IPS-NIHi11 (cell line): ENCODE measurements at regions not wholly inside any gene's neighbourhood (a gene's known extent, or its start where the extent isn't known, plus 50 kb on each side); places are given as distances from the start of the nearest gene placed in this dataset.

Experiments
- DNase-seq: peaks from one replicate; pipeline ENCODE4 v3.0.0; 2012; ENCODE audit warnings: mixed read lengths, low spot score

DNA sequence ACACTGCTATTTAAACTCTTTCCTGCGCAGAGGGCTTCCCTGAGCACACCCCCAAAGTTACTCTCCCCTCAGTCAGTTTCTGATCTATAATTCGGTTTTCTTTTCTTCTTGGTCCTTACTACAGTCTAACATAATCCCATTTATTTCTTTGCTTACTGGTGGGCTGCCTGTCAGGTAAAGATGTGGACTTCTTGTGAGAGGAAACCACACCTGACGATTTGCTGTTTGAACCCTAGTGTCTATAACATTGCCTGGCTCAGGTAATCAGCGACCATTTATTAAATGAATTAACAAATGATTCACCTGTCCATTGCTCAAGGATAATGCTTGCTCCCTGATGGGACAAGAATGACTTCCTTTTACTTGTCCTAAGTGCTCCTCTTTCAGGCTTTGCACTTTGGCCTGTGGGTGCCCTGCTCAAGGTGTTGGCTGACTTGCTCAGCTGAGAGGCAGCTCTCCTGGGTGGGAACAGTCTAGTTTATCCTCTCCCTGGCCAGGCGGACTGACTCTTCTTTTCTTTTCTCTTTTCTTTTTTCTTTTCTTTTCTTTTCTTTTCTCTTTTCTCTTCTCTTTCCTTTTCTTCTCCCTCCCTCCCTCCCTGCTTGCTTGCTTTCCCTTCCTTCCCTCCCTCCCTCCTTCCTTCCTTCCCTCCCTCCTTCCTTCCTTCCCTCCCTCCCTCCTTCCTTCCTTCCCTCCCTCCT is 233.1 kb downstream of the BCAS1 start:
- DNase-seq, result no peak

DNA sequence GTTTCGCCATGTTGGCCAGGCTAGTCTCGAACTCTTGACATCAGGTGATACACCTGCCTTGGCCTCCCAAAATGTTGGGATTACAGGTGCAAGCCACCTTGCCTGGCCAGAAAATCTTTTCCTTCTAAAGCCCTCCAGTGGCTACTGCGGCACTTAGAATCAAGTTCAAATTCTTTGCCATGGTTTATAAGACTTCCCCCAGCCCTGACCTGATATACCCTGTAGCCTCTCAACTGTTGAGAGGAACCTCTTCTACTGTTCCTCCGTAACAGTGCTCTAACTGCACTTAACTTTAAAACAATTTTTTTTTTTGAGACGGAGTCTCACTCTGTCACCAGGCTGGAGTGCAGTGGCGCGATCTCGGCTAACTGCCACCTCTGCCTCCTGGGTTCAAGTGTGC is 235.6 kb downstream of the BCAS1 start:
- DNase-seq, result no peak

DNA sequence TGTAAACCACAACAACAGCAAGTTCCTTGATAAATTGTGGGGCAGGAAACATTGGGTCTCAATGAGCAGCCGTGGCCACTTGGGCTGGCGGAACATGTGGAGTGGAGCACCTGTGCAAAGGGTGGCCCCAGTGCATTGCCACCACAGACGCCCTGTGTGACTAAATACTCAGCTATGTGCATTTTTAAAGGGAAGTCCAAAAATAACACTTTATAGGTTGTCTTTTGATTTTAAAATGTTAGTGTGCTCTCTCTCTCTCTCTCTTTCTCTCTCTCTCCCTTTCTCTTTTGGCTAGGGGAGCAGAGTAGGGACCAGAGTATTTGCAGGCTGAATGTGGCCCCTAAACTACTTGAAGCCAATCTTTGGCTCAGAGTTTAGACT is 236.3 kb downstream of the BCAS1 start:
- DNase-seq, result no peak

DNA sequence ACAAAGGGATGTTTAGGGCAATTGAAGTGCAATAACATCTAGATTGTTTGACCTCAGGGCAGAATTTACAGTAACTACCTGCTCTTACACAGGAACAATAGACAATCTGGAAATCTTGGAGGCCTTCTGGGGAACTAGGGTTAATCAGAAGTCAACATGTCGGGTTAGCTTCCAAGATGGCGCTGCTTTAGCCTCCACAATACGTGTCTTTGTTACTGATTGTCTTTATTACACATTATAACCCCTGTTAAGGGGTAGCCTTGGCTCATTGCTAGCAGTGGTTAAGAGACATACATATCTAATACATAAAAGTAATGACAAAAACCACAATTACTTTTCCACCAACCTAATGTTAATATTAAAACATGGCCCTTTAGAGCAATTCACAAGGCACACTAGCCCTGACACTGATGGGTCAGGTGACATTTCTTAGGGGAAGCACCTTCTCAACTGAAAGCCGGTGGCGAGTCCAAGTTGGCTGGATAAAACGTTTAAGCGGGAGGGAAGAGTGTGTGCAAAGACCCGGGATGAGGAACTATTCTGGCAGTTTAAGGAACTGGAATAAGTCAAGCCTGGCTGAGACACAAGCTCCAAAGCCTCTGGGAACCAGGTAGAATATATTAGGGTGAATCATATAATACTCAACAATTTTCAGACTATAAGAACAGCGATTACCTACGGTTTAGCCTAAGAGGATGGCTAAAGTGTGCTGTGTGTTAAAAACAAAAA is 236.9 kb downstream of the BCAS1 start:
- no peak for DNase-seq

DNA sequence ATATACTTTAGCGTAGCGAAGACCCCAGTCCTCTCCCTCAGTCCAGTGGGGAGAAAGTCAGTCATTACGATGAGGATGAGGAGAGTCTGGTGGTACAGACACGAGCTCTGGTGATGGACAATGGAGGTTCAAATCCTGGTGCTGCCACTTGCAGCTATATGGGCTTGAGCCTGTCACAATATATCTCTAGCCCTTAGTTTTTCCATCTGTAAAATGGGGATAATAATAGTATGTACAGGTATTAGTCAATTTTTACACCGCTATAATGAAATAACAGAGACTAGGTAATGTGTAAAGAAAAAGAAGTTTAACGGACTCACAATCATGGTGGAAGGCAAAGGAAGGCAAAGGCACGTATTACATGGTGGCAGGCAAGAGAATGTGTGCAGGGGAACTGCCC is 237.9 kb downstream of the BCAS1 start:
- no peak for DNase-seq

DNA sequence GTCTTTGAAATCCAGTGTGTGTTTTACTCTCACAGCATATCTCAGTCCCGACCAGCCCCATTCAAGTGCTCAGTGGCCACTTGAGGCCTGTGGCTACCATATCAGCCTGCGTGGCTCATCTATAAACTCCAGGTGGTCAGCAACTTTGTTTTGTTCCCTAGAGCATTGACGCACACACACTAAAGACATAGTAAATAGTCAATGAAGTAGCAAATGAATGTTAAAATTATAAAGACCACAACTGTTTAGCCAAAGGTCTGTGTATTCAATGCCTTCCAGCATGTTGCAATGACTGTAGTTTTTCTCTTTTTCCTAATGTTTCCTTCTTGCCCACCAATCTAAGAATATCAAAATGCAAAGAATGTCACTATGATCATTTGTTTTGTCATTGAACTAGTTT is 238.2 kb upstream of the ZNF217 start:
- DNase-seq, result no peak

DNA sequence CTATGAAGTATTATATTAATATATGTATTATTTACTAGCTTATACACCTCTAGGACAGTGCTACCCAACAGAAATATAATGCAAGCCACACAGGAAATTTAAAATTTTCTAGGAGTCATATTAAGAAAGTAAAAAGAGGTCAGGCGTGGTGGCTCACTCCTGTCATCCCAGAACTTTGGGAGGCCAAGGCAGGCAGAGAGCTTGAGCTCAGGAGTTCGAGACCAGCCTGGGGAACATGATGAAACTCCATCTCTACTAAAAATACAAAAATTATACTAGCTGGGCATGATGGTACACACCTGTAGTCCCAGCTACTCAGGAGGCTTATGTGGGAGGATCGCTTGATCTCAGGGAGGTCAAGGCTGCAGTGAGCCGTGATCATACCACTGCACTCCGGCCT is 237.6 kb upstream of the ZNF217 start:
- DNase-seq, result no peak

DNA sequence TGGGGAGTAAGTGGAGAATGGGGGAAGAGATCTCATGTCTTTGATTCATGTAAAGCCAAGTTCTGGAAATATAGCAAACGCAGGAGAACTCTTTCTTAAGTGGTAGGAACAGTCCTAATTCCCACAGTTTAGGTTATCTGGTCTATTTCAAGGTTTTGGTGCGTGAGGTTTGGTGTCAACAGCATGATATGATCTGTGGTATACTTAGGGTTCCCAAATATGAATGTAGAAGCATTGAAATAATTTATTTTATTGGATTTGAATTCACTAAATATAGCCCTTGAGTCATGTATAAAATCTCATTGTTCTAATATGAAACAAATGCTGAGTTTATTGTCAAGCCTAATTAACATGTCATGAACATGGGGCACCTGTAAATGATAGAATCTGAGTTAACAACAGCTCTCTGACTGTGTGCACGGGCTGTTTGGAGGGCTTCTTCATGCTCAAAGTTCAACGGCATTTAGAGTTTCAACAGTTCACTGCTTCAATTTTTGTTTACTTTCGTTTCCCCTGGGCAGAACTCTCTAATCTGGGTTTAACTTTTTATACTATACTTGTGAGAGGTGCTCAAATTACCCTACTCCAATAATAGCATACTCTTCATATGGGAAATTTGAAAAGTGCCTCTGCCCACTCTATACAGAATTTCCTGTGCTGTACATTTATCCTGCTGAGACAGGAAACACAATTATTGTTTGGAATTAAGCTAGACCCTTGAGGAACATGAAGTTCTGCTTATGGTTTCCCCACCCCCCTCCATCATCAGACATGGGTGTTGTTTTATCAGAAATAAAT is 236.3 kb upstream of the ZNF217 start:
- no peak for DNase-seq

DNA sequence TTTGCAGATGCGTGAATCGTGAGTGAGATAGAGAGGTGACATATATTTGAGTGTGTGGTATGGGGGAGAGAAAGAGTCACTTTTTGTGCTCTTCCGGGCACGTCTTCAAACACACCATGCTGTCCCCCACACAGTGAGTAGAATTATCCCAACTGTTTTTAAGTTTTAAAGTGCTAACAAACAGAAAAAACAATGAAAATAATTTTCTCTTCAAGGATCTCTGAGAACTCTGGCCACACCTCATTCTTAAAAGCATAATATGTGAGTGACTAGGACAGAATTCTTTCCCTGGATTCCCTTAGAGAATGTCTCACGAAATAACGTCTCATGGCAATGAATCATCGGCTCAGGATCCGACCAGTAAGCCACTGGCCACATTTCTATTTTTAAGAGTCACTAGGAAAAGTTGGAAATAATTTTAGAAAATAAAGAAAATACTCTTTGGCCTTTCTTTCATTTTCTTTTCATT is 235.7 kb upstream of the ZNF217 start:
- DNase-seq, result no peak

DNA sequence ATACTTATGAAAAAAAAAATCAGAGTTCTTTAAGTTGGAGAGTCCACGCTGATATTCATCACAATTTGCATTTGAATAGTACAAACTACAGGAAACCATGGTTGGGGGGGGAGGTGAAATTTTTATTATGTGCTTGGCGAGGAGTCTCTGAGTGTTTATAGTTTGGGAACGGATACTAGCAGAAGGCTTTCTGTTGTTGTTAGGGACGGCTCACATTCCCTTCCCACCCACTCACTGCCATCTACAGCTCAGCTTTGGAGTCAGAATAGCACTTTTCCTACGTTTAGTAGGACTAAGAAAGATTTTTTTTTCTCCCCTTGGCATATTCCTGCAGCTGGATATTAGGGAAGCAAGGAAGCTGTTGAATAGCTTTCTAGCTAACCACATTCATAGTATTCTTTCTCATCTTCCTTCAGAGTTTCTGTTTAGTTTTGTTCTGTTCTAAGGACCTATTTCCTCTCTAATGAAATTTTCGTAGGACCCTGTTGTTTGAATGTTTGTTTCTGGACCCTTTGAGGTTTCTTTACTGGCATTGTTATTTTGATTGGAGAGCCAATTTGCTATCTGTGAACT is 235.1 kb upstream of the ZNF217 start:
- DNase-seq, result peak; percentile 43

DNA sequence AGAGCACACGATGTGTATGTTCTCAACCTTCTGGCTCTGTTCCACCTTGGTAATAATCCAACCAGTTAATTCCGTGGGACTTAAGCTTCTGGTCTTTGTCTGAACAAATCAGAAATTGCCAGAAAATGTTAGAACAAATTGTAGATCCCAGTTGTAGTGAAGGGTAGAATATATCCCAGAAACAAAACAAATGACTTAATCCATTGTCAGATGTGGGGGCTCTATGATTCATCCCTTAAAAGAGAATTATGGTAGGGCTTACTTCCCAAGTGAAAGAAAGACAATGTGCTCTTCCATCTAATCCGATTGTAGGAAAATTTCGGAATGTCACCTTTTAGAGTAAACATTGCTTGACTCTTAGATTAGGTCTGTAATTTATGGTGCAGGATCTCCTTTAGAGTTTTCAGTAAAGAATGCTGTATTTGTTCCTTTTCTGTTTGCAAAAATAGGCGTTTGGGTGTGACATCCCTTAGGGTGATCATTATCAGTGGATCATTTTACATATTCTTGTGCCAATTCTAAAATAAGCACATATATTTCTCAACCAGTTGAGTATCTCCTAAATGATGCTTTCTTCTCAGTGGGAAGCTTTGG is 234.5 kb upstream of the ZNF217 start:
- DNase-seq, result no peak

DNA sequence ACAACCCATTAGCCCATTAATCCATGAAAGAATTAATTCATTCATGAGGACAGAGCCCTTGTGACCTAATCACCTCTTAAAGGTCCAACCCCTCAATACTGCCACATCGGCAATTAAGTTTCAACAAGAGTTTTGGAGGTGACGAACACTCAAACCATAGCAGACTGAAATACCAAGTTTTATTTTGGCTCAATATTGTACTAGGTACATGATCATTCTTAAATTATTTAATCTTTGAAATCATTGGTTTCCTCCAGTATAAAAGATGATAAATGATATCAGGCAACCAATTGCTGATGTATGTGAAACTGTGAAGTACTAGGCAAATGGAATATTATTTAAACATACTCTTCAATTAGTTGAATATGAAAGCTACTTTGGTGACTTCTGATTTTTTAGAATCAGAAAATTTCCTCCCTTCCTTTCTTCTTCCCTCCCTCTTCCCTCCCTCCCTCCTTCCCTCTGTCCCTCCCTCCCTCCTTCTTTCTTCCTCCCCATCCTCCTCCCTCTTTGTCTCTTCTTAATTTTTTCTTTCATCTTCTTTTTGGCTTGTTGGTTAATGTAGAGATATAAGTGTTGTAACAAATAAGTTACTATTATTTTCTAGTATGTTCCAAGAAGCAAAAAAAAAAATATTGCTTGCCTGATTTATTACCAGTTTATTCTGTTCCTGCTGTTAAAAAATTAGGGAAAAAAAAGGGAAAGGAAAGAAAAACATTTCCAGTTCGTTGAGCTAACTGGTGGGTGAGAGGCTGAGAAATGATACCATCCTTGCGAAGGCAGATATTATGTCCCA is 233.9 kb upstream of the ZNF217 start:
- DNase-seq, result no peak

DNA sequence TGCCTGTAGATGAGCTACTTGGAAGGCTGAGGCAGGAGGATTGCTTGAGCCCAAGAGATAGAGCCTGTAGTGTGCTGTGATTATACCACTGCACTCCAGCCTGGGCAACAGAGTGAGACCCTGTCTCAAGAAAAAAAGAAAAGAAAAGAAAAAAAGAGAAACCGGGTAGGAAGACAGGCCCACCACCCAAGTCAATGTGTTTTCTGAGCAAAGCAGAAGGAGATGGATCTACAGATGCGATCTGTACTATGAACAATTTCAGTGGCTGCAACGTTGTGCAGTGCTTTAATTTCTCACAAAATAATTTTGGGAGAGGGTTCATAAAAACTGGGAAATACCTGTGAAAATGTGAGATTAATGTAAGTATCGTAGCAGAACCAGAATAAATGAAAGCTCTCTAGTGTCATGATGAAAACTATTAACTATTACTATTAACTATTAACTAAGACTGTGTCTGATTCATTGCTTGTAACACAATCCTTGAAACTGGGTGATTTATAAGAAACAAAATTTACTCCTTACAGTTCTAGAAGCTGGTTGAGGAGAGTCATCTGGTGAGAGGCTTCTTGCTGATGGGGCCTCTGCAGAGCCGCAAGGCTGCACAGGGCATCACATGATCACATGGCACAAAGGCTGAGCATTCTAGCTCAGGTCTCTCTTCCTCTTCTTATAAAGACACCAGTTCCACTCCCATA is 233.1 kb upstream of the ZNF217 start:
- no peak for DNase-seq

DNA sequence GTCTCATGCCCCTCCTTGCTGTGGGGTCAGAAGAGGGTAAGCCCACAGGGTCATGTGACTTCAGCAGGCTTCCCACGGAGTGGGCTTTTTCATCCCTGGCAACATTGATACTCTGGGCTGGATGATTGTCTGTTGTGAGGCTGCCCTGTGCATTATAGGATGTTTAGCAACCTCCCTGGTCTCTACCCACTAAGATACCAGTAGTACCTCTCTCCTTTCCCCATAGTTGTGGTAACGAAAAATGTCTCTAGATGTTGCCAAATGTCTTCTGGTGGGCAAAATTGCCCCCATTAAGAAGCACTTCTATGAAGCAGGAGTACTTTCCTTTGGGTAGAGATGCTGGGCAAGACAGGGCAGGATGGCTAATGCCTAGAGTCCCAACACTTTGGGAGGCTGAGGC is 232.5 kb upstream of the ZNF217 start:
- DNase-seq, result no peak

DNA sequence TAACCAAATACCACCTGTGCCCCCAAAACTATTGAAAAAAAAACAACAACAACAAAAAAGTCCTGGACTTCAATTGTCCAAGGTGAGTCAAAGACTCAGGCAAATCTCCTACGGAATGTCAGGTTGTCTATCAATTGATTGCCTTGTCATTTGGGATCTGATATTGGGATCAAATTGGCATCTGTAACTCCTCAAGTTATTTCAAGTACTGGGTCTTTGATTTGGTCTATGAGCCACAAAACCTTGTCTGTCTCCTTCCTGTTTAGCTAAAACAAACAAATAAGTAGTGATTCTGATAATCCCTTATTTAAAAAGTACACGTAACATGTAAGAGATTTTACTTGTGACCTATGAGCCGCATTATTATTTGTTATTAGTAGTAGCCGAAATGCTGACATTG is 231.6 kb upstream of the ZNF217 start:
- no peak for DNase-seq

DNA sequence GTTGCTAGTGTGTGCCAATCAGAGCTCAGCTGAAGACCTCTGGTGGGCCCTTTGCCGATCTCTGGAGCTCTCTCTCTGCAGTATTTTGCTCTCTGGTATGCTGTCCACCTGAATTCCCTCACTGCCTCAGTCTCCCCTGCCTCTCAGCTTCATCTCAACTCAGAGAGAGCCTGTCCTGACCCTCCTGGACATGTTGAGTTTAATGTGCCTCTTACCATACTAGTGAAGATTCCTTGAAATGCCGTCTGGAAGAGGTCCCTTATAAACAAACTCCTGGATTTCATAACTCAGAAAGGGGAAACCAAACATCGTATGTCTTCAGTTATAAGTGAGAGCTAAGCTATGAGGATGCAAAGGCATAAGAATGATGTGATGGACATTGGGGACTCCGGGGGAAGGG is 231.1 kb upstream of the ZNF217 start:
- no peak for DNase-seq

DNA sequence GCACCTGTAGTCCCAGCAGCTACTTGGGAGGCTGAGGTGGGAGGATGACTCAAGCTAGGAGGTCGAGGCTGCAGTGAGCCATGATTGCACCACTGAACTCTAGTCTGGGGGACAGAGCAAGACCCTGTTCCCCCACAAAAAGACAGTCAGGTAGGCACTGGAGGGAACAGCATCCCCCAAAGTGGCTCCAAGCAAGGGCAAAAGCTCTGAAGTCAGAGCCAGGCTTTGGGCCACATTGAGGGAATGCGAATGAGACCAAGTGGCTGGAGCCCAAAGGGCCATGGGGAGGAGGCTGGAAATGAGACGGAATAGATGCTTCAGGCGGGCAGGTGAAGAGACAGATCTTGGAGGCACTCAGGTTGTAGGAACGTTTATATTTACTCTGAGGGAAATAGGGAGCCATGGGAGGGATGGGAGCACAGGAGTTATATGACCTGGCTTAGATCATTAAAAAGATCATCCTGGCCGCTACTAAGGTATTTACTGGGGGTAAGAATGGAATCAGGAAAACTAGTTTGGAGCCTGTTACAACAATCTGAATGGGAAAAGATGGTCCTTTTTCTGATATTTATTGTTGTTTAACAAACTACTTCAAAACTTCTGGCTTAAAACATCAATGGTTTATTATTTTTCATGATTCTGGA is 229.6 kb upstream of the ZNF217 start:
- DNase-seq, result no peak

DNA sequence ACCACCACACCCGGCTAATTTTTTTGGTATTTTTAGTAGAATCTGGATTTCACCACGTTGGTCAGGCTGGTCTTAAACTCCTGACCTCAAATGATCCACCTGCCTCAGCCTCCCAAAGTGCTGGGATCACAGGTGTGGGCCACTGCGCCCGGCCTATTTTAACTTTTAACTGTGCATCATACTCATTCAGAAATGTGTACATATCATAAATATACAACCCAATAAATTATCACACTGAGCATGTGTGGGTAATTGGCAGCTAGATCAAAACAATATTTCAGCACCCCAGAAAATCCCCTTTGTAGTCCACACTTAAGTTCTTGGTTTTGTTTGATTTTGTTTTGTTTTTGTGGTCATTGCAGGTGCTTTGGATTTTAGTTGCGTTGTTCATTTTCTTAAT is 228.9 kb upstream of the ZNF217 start:
- no peak for DNase-seq

DNA sequence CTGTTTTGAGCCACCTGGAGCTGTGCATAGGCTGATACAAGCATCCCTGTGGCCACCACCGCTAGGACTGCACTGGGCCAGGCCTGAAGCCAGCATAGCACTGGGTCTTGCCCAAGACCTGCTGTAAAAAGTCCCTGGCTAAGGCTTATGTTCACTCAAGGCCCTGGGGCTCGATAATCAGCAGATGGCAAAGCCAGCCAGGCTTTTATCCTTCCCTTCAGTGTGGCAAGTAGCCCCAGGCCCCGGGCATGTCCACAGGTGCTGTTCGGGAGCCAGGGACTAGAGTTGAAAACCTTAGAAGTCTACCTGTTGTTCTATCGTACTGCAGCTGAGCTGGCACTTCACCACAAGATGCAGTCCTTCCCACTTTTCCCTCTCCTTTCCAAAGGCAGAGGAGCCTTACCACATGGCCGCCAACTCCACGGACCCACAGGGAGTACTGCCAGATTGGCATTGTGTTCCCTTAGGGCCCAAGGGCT is 226.4 kb upstream of the ZNF217 start:
- no peak for DNase-seq
